Trophoblast cell (in vitro differentiated cells and primary cell): ENCODE measurements at regions not wholly inside any gene's neighbourhood (a gene's known extent, or its start where the extent isn't known, plus 50 kb on each side); places are given as distances from the start of the nearest gene placed in this dataset.

Experiments used
- DNase-seq, 2 donors: peaks; one replicate each; pipeline ENCODE4 v3.0.0-alpha.2; 2016
- H2AFZ ChIP-seq: 2 replicates; pipeline ENCODE4 v1.6.1; 2013; ENCODE audit warnings: low read length, moderate library complexity, mild to moderate bottlenecking; ENCODE audit not compliant: insufficient read depth, poor library complexity
- H2AK5ac ChIP-seq: 2 replicates; pipeline ENCODE4 v1.6.1; 2013; ENCODE audit warnings: mild to moderate bottlenecking, low read length
- H2BK120ac ChIP-seq: 2 replicates; pipeline ENCODE4 v1.6.1; 2013; ENCODE audit warnings: low read length, mild to moderate bottlenecking, moderate library complexity; ENCODE audit not compliant: insufficient read depth, poor library complexity
- H2BK12ac ChIP-seq: 2 replicates; pipeline ENCODE4 v1.6.1; 2013; ENCODE audit warnings: mild to moderate bottlenecking, low read length, moderate library complexity
- H2BK5ac ChIP-seq: 2 replicates; pipeline ENCODE4 v1.6.1; 2013; ENCODE audit warnings: low read length, low read depth, moderate library complexity, mild to moderate bottlenecking; ENCODE audit not compliant: poor library complexity
- H3K14ac ChIP-seq: 2 replicates; pipeline ENCODE4 v1.6.1; 2013; ENCODE audit warnings: mild to moderate bottlenecking, low read length
- H3K18ac ChIP-seq: 2 replicates; pipeline ENCODE4 v1.6.1; 2013; ENCODE audit warnings: mild to moderate bottlenecking, low read length
- H3K23ac ChIP-seq: 2 replicates; pipeline ENCODE4 v1.6.1; 2013; ENCODE audit warnings: low read length
- H3K27ac ChIP-seq: 2 replicates; pipeline ENCODE4 v1.5.1; 2013; ENCODE audit warnings: low read depth, mild to moderate bottlenecking, inconsistent platforms, low read length, moderate library complexity
- H3K27me3 ChIP-seq: 2 replicates; pipeline ENCODE4 v1.6.1; 2013; ENCODE audit warnings: inconsistent platforms, mild to moderate bottlenecking, low read length, moderate library complexity; ENCODE audit not compliant: insufficient read depth
- H3K36me3 ChIP-seq, 2 experiments: 1 replicate in 1 of 2; 2 replicates in 1 of 2; pipeline ENCODE4 v1.6.1; 2013; ENCODE audit warnings: low read length in 2 of 2, mild to moderate bottlenecking in 2 of 2, moderate library complexity in 1 of 2; ENCODE audit not compliant: insufficient read depth in 2 of 2, control insufficient read depth in 1 of 2
- H3K4ac ChIP-seq: 2 replicates; pipeline ENCODE4 v1.6.1; 2013; ENCODE audit warnings: low read depth, mild to moderate bottlenecking, low read length, moderate library complexity
- H3K4me1 ChIP-seq, 2 experiments: 1 replicate in 1 of 2; 2 replicates in 1 of 2; pipeline ENCODE4 v1.6.1; 2013; ENCODE audit warnings: low read length in 2 of 2, mild to moderate bottlenecking in 2 of 2, moderate library complexity in 1 of 2; ENCODE audit not compliant: insufficient read depth in 2 of 2, control insufficient read depth in 1 of 2
- H3K4me2 ChIP-seq: 2 replicates; pipeline ENCODE4 v1.6.1; 2013; ENCODE audit warnings: inconsistent platforms, mild to moderate bottlenecking, low read length, moderate library complexity
- H3K4me3 ChIP-seq: 2 replicates; pipeline ENCODE4 v1.5.1; 2013; ENCODE audit warnings: mild to moderate bottlenecking, low read depth, low read length, inconsistent platforms
- H3K79me1 ChIP-seq: one replicate; pipeline ENCODE4 v1.6.1; 2013; ENCODE audit warnings: low read length
- H3K79me2 ChIP-seq: 2 replicates; pipeline ENCODE4 v1.6.1; 2013; ENCODE audit warnings: low read length, mild to moderate bottlenecking; ENCODE audit not compliant: control insufficient read depth, insufficient read depth, poor library complexity
- H3K9ac ChIP-seq: 2 replicates; pipeline ENCODE4 v1.6.1; 2013; ENCODE audit warnings: mild to moderate bottlenecking, low read length
- H3K9me3 ChIP-seq: 2 replicates; pipeline ENCODE4 v1.6.1; 2013; ENCODE audit warnings: low read depth, mild to moderate bottlenecking, control low read depth, inconsistent platforms, low read length; ENCODE audit not compliant: insufficient read depth
- H4K12ac ChIP-seq: 2 replicates; pipeline ENCODE4 v1.6.1; 2013; ENCODE audit warnings: low read depth, mild to moderate bottlenecking, low read length, moderate library complexity
- H4K8ac ChIP-seq: 2 replicates; pipeline ENCODE4 v1.6.1; 2013; ENCODE audit warnings: low read depth, mild to moderate bottlenecking, low read length, moderate library complexity
- H4K91ac ChIP-seq: one replicate; pipeline ENCODE4 v1.6.1; 2013; ENCODE audit warnings: low read depth, mild to moderate bottlenecking, low read length, moderate library complexity
- WGBS: extraction: QIAGEN DNeasy Blood & Tissue Kit; methylation state at CpG from one replicate; pipeline ENCODE4 v1.1.7; 2013; ENCODE audit warnings: missing lambda C conversion rate; ENCODE audit not compliant: insufficient read length, insufficient coverage; ENCODE audit errors: extremely low coverage; 5-methylcytosine and 5-hydroxymethylcytosine counted together

DNA sequence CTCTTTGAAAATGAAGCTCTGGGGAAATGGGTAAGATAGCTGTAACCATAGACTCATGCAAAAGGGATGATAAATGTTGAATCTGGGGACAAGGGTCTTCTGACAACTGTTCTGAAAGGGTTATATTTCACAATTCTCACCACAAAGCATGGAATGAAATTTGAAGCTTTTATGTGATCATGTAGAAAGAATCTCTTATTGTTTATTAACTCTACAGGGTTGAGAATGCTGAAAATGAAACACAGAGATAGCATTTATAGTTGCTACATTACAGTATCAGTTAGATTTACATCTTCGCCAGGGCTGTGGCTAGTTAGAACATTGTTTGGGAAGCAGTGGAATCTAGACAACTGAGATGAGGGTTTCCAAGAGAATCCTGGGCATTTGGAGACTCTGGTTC, 97.4 kb upstream of the LHCGR start:
- no peaks in the 10 kb centered on the region for H3K79me2 ChIP-seq
- no peak overlapping the region for H2AK5ac ChIP-seq
- peak; percentile 72 to 96 for DNase-seq
- no peak overlapping the region for H4K12ac ChIP-seq
- no peak overlapping the region for H3K23ac ChIP-seq
- no peak overlapping the region for H3K9ac ChIP-seq
- no peaks in the 10 kb centered on the region for H3K9me3 ChIP-seq
- H2BK12ac ChIP-seq = no peak overlapping the region
- no peak overlapping the region for H3K4me3 ChIP-seq
- H3K79me1 ChIP-seq = no peaks in the 10 kb centered on the region
- no peaks in the 10 kb centered on the region for H3K36me3 ChIP-seq
- no peak overlapping the region for H3K4me2 ChIP-seq
- no peak overlapping the region for H4K8ac ChIP-seq
- peaks cover 0 to 3% of the 10 kb centered on the region in 2 experiments for H3K4me1 ChIP-seq
- no peak overlapping the region for H3K27ac ChIP-seq
- H3K27me3 ChIP-seq = no peaks in the 10 kb centered on the region
- H2BK120ac ChIP-seq = no peak overlapping the region
- H3K14ac ChIP-seq = no peak overlapping the region
- WGBS = no CpG with 5 or more reads among the region's 1 CpG
- no peak overlapping the region for H4K91ac ChIP-seq
- no peak overlapping the region for H3K4ac ChIP-seq
- no peak overlapping the region for H2BK5ac ChIP-seq
- no peak overlapping the region for H2AFZ ChIP-seq
- H3K18ac ChIP-seq = no peak overlapping the region

DNA sequence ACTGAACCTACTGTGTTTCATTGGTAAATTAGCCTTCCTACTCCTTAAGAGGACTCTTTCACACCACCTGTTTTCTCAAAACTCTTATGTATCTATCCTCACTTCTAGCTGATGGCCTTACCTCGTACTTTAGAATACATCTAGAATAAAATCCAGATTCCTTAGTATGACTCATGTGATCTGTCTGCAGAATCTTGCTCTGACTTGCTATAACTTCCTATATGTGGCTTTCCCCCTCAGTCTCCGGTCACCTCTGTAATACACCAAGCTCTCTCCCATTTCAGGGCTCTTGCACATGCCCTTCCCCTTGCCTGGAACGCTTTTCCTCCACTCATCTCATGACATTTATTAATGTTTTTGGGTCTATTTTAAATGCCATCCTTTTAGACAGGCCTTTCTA, 95.6 kb upstream of the LHCGR start:
- no peak overlapping the region for H4K8ac ChIP-seq
- H3K79me1 ChIP-seq = no peaks in the 10 kb centered on the region
- H3K4me3 ChIP-seq = no peak overlapping the region
- no peaks in the 10 kb centered on the region for H3K36me3 ChIP-seq
- H3K9me3 ChIP-seq = no peaks in the 10 kb centered on the region
- H3K9ac ChIP-seq = no peak overlapping the region
- H3K18ac ChIP-seq = no peak overlapping the region
- H3K4ac ChIP-seq = no peak overlapping the region
- no peak overlapping the region for H4K91ac ChIP-seq
- no peak overlapping the region for H2BK12ac ChIP-seq
- no CpG with 5 or more reads among the region's 3 CpGs for WGBS
- H3K27ac ChIP-seq = no peak overlapping the region
- H3K4me2 ChIP-seq = no peak overlapping the region
- H2BK120ac ChIP-seq = no peak overlapping the region
- H2AK5ac ChIP-seq = no peak overlapping the region
- H4K12ac ChIP-seq = no peak overlapping the region
- no peaks in the 10 kb centered on the region for H3K4me1 ChIP-seq
- no peaks in the 10 kb centered on the region for H3K79me2 ChIP-seq
- H3K27me3 ChIP-seq = no peaks in the 10 kb centered on the region
- no peak for DNase-seq
- no peak overlapping the region for H3K23ac ChIP-seq
- no peak overlapping the region for H3K14ac ChIP-seq
- H2AFZ ChIP-seq = no peak overlapping the region
- no peak overlapping the region for H2BK5ac ChIP-seq

DNA sequence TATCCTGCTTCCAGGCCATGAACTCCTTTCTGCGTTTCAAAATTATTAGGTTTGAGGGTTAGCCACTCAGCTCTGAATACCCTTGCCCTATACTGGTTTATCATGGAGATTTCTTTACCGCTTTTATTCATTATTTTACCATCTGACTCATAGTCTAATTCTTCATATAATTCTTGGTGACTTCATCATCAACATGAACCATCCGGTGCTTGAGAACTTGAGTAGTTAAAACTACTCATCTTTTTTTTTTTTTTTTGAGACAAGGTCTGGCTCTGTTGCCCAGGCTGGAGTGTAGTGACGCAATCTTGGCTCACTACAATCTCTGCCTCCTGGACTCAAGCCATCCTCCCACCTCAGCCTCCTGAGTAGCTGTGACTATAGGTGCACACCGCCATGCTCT, 94.2 kb upstream of the LHCGR start:
- Histone ChIP-seq H2BK12ac (no peak overlapping the region), H3K23ac (no peak overlapping the region), H4K8ac (no peak overlapping the region), H3K27me3 (no peaks in the 10 kb centered on the region), H3K9me3 (no peaks in the 10 kb centered on the region), H2AK5ac (no peak overlapping the region), H3K36me3 (no peaks in the 10 kb centered on the region), H3K79me2 (no peaks in the 10 kb centered on the region), H2BK5ac (no peak overlapping the region), H3K4me3 (no peak overlapping the region), H2BK120ac (no peak overlapping the region), H4K12ac (no peak overlapping the region), H3K4ac (no peak overlapping the region), H2AFZ (no peak overlapping the region), H3K18ac (no peak overlapping the region), H3K27ac (no peak overlapping the region), H3K79me1 (no peaks in the 10 kb centered on the region), H3K14ac (no peak overlapping the region), H3K4me1 (no peaks in the 10 kb centered on the region), H3K4me2 (no peak overlapping the region), H3K9ac (no peak overlapping the region), H4K91ac (no peak overlapping the region)
- DNase-seq = no peak
- WGBS = no CpG with 5 or more reads among the region's 5 CpGs

DNA sequence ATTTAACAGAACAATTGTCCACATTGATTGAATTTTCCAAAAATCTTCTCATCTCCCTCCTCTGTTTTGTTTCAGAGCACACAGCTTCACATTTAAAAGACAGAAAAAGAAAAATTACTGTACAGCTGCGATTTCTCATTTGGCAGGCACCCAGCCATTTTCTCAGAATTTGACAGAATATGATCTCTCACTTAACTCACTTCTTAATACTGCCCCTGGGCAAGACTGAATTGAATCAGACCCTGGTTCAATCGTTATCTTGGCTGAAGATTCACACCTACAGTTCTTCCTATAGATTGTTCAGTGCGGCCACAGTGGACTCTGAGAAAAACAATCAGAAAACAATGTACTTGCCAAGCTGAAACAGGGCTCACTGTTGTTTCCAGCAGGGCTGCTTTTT, 90.2 kb upstream of the LHCGR start:
- H3K4me1 ChIP-seq = peaks cover 0 to 3% of the 10 kb centered on the region in 2 experiments
- H3K79me2 ChIP-seq = peaks cover 2% of the 10 kb centered on the region
- no peak overlapping the region for H3K4me2 ChIP-seq
- H3K4ac ChIP-seq = no peak overlapping the region
- H3K23ac ChIP-seq = no peak overlapping the region
- H2BK5ac ChIP-seq = no peak overlapping the region
- H4K8ac ChIP-seq = no peak overlapping the region
- H4K91ac ChIP-seq = no peak overlapping the region
- H3K9me3 ChIP-seq = no peaks in the 10 kb centered on the region
- H2AK5ac ChIP-seq = no peak overlapping the region
- no peak overlapping the region for H3K14ac ChIP-seq
- H2BK120ac ChIP-seq = no peak overlapping the region
- no peaks in the 10 kb centered on the region for H3K36me3 ChIP-seq
- no peak overlapping the region for H4K12ac ChIP-seq
- no peaks in the 10 kb centered on the region for H3K27me3 ChIP-seq
- H2BK12ac ChIP-seq = no peak overlapping the region
- H3K9ac ChIP-seq = no peak overlapping the region
- peaks cover 3% of the 10 kb centered on the region for H3K79me1 ChIP-seq
- no peak overlapping the region for H2AFZ ChIP-seq
- H3K4me3 ChIP-seq = no peak overlapping the region
- no CpG with 5 or more reads among the region's 3 CpGs for WGBS
- no peak overlapping the region for H3K27ac ChIP-seq
- no peak for DNase-seq
- no peak overlapping the region for H3K18ac ChIP-seq
